HG03457 (cell line): ENCODE measurements at regions not wholly inside any gene's neighbourhood (a gene's known extent, or its start where the extent isn't known, plus 50 kb on each side); places are given as distances from the start of the nearest gene placed in this dataset.
"Not testable (repeated sequence)": the region's sequence is repeated elsewhere in the genome, so short reads cannot be mapped to it uniquely, and the experiment has no call there.

Experiments used
- ATAC-seq: cut with Tn5 transposase; IDR thresholded peaks from one replicate; pipeline ENCODE4 v1.9.1; 2021; ENCODE audit warnings: moderate number of reproducible peaks; ENCODE audit not compliant: unreplicated experiment

GRCh38 chr1:172912765-172913260 lies 137.9 kb downstream of the TNFSF18 start:
- ATAC-seq, result no peak

GRCh38 chr1:172914501-172915144 lies 136.1 kb downstream of the TNFSF18 start:
- ATAC-seq, result no peak

- ATAC-seq, result no peak
Measured at GRCh38 chr1:172915271-172915670, 135.5 kb downstream of the TNFSF18 start.

GRCh38 chr1:172916116-172916515 lies 134.6 kb downstream of the TNFSF18 start:
- no peak for ATAC-seq

- no peak for ATAC-seq
Measured at GRCh38 chr1:172917972-172918371, 132.8 kb downstream of the TNFSF18 start.

GRCh38 chr1:172918478-172918877 lies 132.3 kb downstream of the TNFSF18 start:
- ATAC-seq, result no peak

GRCh38 chr1:172926070-172926469 lies 124.7 kb downstream of the TNFSF18 start:
- ATAC-seq, result no peak

- ATAC-seq, result no peak
Measured at GRCh38 chr1:172928412-172928811, 122.3 kb downstream of the TNFSF18 start.

- ATAC-seq, result no peak
Measured at GRCh38 chr1:172929006-172929405, 121.7 kb downstream of the TNFSF18 start.

- ATAC-seq, result no peak
Measured at GRCh38 chr1:172930142-172930541, 120.6 kb downstream of the TNFSF18 start.

- ATAC-seq, result no peak
Measured at GRCh38 chr1:172931340-172931739, 119.4 kb downstream of the TNFSF18 start.

GRCh38 chr1:172931761-172932160 lies 119.0 kb downstream of the TNFSF18 start:
- no peak for ATAC-seq

GRCh38 chr1:172932981-172933380 lies 117.8 kb downstream of the TNFSF18 start:
- ATAC-seq, result no peak

- ATAC-seq, result no peak
Measured at GRCh38 chr1:172934417-172934762, 116.4 kb downstream of the TNFSF18 start.

GRCh38 chr1:172935062-172935592 lies 115.6 kb downstream of the TNFSF18 start:
- no peak for ATAC-seq

GRCh38 chr1:172936088-172936645 lies 114.6 kb downstream of the TNFSF18 start:
- ATAC-seq, result no peak

- ATAC-seq, result no peak
Measured at GRCh38 chr1:172938681-172939080, 112.1 kb downstream of the TNFSF18 start.

- ATAC-seq, result no peak
Measured at GRCh38 chr1:172939475-172939874, 111.3 kb downstream of the TNFSF18 start.

GRCh38 chr1:172940174-172940855 lies 110.4 kb downstream of the TNFSF18 start:
- no peak for ATAC-seq

- no peak for ATAC-seq
Measured at GRCh38 chr1:172941471-172941870, 109.3 kb downstream of the TNFSF18 start.

- no peak for ATAC-seq
Measured at GRCh38 chr1:172941945-172942344, 108.8 kb downstream of the TNFSF18 start.

GRCh38 chr1:172943138-172943537 lies 107.6 kb downstream of the TNFSF18 start:
- not testable (repeated sequence) for ATAC-seq
